Choroid plexus epithelial cell (primary cell): ENCODE measurements at regions not wholly inside any gene's neighbourhood (a gene's known extent, or its start where the extent isn't known, plus 50 kb on each side); places are given as distances from the start of the nearest gene placed in this dataset.

Experiments
- DNase-seq: peaks from one replicate; pipeline ENCODE4 v3.0.0-alpha.2; 2010; ENCODE audit warnings: low read depth
- H3K4me3 ChIP-seq: 2 replicates; pipeline ENCODE4 v1.5.1; 2011; ENCODE audit warnings: low read depth, mild to moderate bottlenecking, control low read depth, low read length, moderate library complexity
- TF ChIP-seq, protein P1 (sequence below): conservative IDR thresholded peaks from 2 replicates; pipeline ENCODE4 v1.5.1; 2011; ENCODE audit warnings: low read depth, mild to moderate bottlenecking, control low read depth, inconsistent platforms, low read length, moderate library complexity

- no peak for DNase-seq
Observed at GRCh38 chr16:51487880-51488279, 336.8 kb upstream of the SALL1 start.

DNA sequence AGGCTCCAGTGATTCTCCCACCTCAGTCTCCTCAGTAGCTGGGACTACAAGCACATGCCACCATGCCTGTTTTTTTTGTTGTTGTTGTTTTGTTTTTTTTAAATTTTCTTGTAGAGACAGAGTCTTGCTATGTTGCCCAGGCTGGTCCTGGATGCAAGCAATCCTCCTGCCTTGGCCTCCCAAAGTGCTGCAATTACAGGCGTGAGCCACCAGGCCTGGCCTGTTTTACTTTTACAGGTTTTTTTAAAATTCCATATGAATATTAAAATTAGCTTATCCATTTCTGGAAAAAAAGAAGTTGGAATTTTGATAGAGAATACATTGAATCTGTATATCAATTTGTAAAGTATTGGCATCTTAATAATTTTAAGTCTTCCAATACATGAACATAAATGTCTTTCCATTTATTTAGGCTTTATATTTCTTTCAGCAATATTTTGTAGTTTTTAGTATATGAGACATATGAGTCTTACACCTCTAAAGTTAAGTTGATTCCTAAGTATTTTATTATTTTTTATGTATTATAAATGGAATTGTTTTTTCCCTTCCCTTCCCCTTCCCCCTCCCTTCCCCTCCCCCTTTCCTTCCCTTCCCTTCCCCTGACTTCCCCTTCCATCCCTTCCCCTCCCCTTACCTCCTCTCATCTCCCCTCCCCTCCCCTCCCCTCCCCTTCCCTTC lies 323.5 kb upstream of the SALL1 start:
- DNase-seq, result no peak
- TF ChIP-seq, protein P1, sequence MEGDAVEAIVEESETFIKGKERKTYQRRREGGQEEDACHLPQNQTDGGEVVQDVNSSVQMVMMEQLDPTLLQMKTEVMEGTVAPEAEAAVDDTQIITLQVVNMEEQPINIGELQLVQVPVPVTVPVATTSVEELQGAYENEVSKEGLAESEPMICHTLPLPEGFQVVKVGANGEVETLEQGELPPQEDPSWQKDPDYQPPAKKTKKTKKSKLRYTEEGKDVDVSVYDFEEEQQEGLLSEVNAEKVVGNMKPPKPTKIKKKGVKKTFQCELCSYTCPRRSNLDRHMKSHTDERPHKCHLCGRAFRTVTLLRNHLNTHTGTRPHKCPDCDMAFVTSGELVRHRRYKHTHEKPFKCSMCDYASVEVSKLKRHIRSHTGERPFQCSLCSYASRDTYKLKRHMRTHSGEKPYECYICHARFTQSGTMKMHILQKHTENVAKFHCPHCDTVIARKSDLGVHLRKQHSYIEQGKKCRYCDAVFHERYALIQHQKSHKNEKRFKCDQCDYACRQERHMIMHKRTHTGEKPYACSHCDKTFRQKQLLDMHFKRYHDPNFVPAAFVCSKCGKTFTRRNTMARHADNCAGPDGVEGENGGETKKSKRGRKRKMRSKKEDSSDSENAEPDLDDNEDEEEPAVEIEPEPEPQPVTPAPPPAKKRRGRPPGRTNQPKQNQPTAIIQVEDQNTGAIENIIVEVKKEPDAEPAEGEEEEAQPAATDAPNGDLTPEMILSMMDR, result peak; percentile 2
- H3K4me3 ChIP-seq, result no peak overlapping the region

More at GRCh38 chr16:51487880-51488279, 336.8 kb upstream of the SALL1 start:
- no peak overlapping the region for H3K4me3 ChIP-seq
- TF ChIP-seq, protein P1, result no peak

- TF ChIP-seq, protein P1, result no peak
- peak; percentile 12 for DNase-seq
- no peak overlapping the region for H3K4me3 ChIP-seq
Observed at GRCh38 chr16:51473091-51473490, 322.0 kb upstream of the SALL1 start.

DNA sequence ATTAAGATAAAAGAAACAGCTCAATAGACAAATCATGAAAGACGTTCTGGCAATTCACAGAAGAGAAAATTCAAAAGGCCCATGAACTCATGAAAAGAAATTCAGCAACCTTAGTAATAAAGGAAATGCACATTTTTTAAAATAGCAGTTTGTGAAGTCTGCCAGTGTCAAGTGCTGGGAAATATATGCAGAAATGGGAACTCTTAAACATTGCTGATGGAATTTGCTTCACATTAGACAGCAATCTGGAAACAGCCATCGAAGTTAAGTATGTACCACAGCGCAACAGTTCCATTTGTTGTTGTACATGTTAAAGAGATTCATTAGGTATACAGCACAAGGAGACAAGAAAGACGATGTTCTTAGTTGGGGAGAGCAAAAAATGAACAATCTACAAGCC lies 319.4 kb upstream of the SALL1 start:
- H3K4me3 ChIP-seq, result no peak overlapping the region
- DNase-seq, result no peak
- TF ChIP-seq, protein P1, result no peak

DNA sequence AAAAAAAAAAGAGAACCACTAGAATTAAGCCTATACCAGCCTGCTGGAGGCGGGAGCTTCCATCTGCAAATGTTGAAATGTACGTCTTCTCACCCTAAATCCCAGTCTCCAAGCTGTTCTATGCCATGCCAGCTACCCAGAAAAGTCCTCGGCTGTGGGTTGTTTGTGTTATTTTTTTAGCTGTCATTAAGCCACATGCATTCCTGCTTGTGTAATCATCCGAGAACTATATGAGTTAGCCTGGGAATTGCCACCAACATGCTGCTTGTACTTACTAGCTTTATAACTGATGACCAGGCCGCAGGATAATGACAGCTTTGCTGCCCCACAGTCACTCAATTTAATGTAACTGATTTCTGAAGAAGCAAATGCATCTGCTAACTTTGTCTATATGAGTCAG lies 313.9 kb upstream of the SALL1 start:
- H3K4me3 ChIP-seq, result no peak overlapping the region
- TF ChIP-seq, protein P1, result no peak
- peak; percentile 9 for DNase-seq

- no peak for DNase-seq
- H3K4me3 ChIP-seq, result no peak overlapping the region
- TF ChIP-seq, protein P1, result no peak
Observed at GRCh38 chr16:51461255-51461654, 310.2 kb upstream of the SALL1 start.
